Choroid plexus epithelial cell (primary cell): ENCODE measurements at regions not wholly inside any gene's neighbourhood (a gene's known extent, or its start where the extent isn't known, plus 50 kb on each side); places are given as distances from the start of the nearest gene placed in this dataset.
"Not testable (repeated sequence)": the region's sequence is repeated elsewhere in the genome, so short reads cannot be mapped to it uniquely, and the experiment has no call there.

ENCODE experiments used
- DNase-seq: peaks from one replicate; pipeline ENCODE4 v3.0.0-alpha.2; 2010; ENCODE audit warnings: low read depth
- H3K4me3 ChIP-seq: 2 replicates; pipeline ENCODE4 v1.5.1; 2011; ENCODE audit warnings: low read depth, mild to moderate bottlenecking, control low read depth, low read length, moderate library complexity
- CTCF ChIP-seq: conservative IDR thresholded peaks from 2 replicates; pipeline ENCODE4 v1.5.1; 2011; ENCODE audit warnings: low read depth, mild to moderate bottlenecking, control low read depth, inconsistent platforms, low read length, moderate library complexity

- no peak for TF ChIP-seq CTCF
- H3K4me3 ChIP-seq = no peak overlapping the region
- DNase-seq = no peak
Measured at GRCh38 chr2:209269024-209269423, 154.8 kb upstream of the MAP2 start.

GRCh38 chr2:209276000-209276399 lies 147.8 kb upstream of the MAP2 start:
- no peak overlapping the region for H3K4me3 ChIP-seq
- no peak for TF ChIP-seq CTCF
- DNase-seq = no peak

DNA sequence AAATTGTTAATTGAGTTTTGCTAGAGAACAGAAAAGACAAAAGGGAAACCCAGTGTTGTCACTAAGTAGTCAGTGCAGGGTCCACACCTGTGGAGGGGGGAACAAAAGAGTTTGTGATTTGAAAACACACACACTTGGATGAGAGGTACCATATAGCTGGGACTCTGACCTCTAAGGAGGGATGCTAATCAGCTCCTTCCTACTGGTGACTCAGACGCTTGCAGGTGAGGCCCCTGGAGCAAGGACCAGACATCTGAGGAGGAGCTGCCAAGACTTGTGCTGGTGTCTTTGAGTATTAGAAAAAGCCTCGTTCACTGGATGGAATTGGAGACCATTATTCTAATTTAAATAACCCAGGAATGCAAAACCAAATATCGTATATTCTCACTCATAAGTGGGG lies 146.4 kb upstream of the MAP2 start:
- no peak for TF ChIP-seq CTCF
- DNase-seq = no peak
- no peak overlapping the region for H3K4me3 ChIP-seq

- no peak for TF ChIP-seq CTCF
- no peak for DNase-seq
- no peak overlapping the region for H3K4me3 ChIP-seq
Measured at GRCh38 chr2:209298601-209299000, 125.2 kb upstream of the MAP2 start.

DNA sequence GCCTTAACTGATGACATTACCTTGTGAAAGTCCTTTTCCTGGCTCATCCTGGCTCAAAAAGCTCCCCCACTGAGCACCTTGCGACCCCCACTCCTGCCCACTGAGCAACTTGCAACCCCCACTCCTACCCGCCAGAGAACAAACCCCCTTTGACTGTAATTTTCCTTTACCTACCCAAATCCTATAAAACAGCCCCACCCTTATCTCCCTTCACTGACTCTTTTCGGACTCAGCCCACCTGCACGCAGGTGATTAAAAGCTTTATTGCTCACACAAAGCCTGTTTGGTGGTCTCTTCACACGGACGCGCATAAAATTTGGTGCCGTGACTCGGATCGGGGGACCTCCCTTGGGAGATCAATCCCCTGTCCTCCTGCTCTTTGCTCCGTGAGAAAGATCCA lies 124.4 kb upstream of the MAP2 start:
- not testable (repeated sequence) for DNase-seq, H3K4me3 ChIP-seq

- H3K4me3 ChIP-seq, DNase-seq: not testable (repeated sequence)
Measured at GRCh38 chr2:209300766-209301165, 123.1 kb upstream of the MAP2 start.

DNA sequence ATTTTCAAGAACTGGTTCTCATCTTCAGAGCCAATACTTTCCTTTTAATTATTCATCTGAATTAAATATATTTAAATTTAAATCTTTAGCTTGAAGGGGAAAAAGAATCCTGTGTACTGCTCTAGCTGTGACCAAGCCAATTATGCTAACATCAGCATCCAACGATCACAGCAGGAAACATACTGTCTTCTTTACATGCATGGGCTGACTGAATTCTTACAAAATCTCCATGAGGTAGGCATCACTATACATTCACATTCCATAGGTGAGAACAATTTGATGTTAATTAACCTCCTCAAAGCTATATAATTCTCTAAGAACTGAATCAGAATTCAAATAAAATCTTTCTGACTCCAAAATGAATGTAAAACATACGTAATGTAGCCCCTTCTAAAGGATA lies 118.8 kb upstream of the MAP2 start:
- TF ChIP-seq CTCF = no peak
- DNase-seq = no peak

GRCh38 chr2:209305746-209306196 lies 118.1 kb upstream of the MAP2 start:
- no peak for TF ChIP-seq CTCF
- DNase-seq = no peak

More for the DNA sequence above, 118.8 kb upstream of the MAP2 start:
- no peak overlapping the region for H3K4me3 ChIP-seq

More at GRCh38 chr2:209305746-209306196, 118.1 kb upstream of the MAP2 start:
- no peak overlapping the region for H3K4me3 ChIP-seq
